Parathyroid adenoma (tissue), 2 donors: ENCODE measurements at regions not wholly inside any gene's neighbourhood (a gene's known extent, or its start where the extent isn't known, plus 50 kb on each side); places are given as distances from the start of the nearest gene placed in this dataset.

Source experiments
- H2AFZ ChIP-seq: fragments of 300-600 bp; sonication (generic); one replicate; pipeline ENCODE4 v1.7.0; 2017; ENCODE audit warnings: antibody characterized with exemption, mild to moderate bottlenecking
- H3K27ac ChIP-seq: fragments of 300-600 bp; sonication (generic); one replicate; pipeline ENCODE4 v1.7.0; 2017
- H3K27me3 ChIP-seq: fragments of 300-600 bp; sonication (generic); one replicate; pipeline ENCODE4 v1.7.0; 2017; ENCODE audit warnings: low read length; ENCODE audit not compliant: control insufficient read depth, insufficient read depth
- H3K36me3 ChIP-seq: fragments of 300-600 bp; sonication (generic); one replicate; pipeline ENCODE4 v1.7.0; 2017; ENCODE audit warnings: low read length; ENCODE audit not compliant: control insufficient read depth, insufficient read depth
- H3K4me1 ChIP-seq: fragments of 300-600 bp; sonication (generic); one replicate; pipeline ENCODE4 v1.7.0; 2017; ENCODE audit warnings: control low read depth
- H3K4me2 ChIP-seq: fragments of 300-600 bp; sonication (generic); one replicate; pipeline ENCODE4 v1.7.0; 2017; ENCODE audit warnings: low read length
- H3K4me3 ChIP-seq: fragments of 300-600 bp; sonication (generic); one replicate; pipeline ENCODE4 v1.7.0; 2017; ENCODE audit warnings: low read depth, low read length
- H3K79me2 ChIP-seq: fragments of 300-600 bp; sonication (generic); one replicate; pipeline ENCODE4 v1.7.0; 2017; ENCODE audit warnings: control low read depth
- H3K9ac ChIP-seq: fragments of 300-600 bp; sonication (generic); one replicate; pipeline ENCODE4 v1.7.0; 2017; ENCODE audit warnings: mild to moderate bottlenecking
- H3K9me3 ChIP-seq: fragments of 300-600 bp; sonication (generic); one replicate; pipeline ENCODE4 v1.7.0; 2017; ENCODE audit warnings: low read length; ENCODE audit not compliant: control insufficient read depth
- TF ChIP-seq, protein P1 (sequence below): fragments of 300-600 bp; sonication (generic); IDR thresholded peaks from one replicate; pipeline ENCODE4 v1.7.0; 2017; ENCODE audit warnings: antibody characterized with exemption, mild to moderate bottlenecking
- donor health status: primary hyperparathyroidism.

DNA sequence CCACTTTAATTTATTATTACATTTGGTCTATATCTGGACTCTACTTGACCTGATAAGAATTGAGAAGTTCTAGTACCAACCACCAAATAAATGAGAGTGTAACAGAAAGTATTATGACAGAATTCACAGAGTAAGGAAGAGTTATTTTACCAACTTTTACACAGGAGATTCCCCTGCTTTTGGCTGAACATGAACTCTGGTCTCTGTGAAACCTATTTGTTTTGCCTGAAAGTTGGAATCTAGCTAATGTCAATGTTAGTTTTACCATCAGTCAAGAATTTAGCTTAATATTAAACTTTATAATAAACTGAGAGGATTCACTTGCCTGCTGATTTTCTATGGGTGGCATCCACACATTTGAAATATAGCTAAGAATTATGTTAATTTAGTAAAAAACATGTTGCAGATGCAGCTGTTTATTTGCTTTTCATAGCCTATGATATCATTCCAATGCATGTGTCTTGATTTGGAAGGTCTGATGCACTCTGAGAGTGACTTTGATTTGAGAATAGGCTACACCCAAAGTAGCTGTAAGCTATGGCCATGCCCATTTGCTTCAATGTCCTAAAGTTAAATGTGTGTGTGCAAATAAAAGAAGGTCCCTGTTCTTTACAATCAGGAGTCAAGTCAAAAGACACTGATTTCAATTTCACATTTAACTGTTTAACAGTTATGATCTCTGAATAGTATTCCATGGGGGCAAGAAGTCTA lies 150.9 kb upstream of the RASGEF1B start:
- H3K4me3 ChIP-seq = no peak overlapping the region
- no peaks in the 10 kb centered on the region for H3K36me3 ChIP-seq
- no peaks in the 10 kb centered on the region for H3K4me1 ChIP-seq
- H3K27ac ChIP-seq = no peak overlapping the region
- H3K9ac ChIP-seq = no peak overlapping the region
- no peaks in the 10 kb centered on the region for H3K27me3 ChIP-seq
- no peak overlapping the region for H3K4me2 ChIP-seq
- TF ChIP-seq, protein P1, sequence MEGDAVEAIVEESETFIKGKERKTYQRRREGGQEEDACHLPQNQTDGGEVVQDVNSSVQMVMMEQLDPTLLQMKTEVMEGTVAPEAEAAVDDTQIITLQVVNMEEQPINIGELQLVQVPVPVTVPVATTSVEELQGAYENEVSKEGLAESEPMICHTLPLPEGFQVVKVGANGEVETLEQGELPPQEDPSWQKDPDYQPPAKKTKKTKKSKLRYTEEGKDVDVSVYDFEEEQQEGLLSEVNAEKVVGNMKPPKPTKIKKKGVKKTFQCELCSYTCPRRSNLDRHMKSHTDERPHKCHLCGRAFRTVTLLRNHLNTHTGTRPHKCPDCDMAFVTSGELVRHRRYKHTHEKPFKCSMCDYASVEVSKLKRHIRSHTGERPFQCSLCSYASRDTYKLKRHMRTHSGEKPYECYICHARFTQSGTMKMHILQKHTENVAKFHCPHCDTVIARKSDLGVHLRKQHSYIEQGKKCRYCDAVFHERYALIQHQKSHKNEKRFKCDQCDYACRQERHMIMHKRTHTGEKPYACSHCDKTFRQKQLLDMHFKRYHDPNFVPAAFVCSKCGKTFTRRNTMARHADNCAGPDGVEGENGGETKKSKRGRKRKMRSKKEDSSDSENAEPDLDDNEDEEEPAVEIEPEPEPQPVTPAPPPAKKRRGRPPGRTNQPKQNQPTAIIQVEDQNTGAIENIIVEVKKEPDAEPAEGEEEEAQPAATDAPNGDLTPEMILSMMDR = no peak
- no peaks in the 10 kb centered on the region for H3K9me3 ChIP-seq
- H3K79me2 ChIP-seq = no peaks in the 10 kb centered on the region
- no peak overlapping the region for H2AFZ ChIP-seq

DNA sequence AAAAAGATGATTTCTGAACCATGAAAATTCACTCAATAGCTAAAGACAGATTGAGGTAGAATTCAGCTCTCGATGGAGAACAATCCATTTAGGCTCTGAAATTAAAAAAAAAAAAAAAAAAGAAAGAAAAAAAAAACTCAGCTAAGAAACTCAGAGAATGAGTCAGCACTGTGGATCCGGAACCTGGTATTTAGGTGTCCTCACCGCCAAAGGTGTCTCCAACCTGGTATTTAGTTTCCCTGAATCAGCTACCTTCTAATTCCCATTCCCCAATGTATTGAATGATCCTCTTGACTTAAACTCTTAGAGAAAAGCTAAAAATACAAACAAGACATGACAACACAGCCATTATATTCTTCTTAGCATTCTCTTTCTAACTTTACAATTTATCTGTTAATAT lies 150.3 kb upstream of the RASGEF1B start:
- H3K4me2 ChIP-seq = no peak overlapping the region
- H3K36me3 ChIP-seq = no peaks in the 10 kb centered on the region
- H3K4me3 ChIP-seq = no peak overlapping the region
- H3K27me3 ChIP-seq = no peaks in the 10 kb centered on the region
- TF ChIP-seq, protein P1 = no peak
- no peak overlapping the region for H3K9ac ChIP-seq
- H3K9me3 ChIP-seq = no peaks in the 10 kb centered on the region
- H3K79me2 ChIP-seq = no peaks in the 10 kb centered on the region
- H2AFZ ChIP-seq = peak overlapping the region; percentile 10
- no peaks in the 10 kb centered on the region for H3K4me1 ChIP-seq
- H3K27ac ChIP-seq = no peak overlapping the region

DNA sequence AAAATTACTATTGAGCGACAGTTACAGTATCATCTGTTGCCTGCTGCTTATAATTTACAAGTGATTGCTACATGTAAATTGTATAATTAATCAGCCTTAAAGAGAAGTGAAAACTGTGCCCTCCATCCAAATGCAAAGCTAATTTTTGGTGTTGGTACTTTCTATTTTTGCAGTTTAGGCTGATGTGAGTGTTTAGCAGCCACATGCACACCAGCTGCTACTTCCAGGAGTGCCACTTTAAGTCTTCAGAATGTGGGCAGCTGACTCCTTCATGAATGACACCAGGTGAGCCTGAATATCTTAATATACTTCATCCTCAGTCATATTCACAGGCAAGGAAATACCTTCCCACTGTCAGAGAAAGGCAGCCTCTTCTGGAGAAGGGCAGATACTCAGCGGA lies 149.8 kb upstream of the RASGEF1B start:
- Histone ChIP-seq H3K9ac (no peak overlapping the region), H3K4me3 (no peak overlapping the region), H3K4me1 (no peaks in the 10 kb centered on the region), H3K27me3 (no peaks in the 10 kb centered on the region), H3K36me3 (no peaks in the 10 kb centered on the region), H3K9me3 (no peaks in the 10 kb centered on the region), H3K27ac (no peak overlapping the region), H3K4me2 (no peak overlapping the region), H2AFZ (peak overlapping the region; percentile 10), H3K79me2 (no peaks in the 10 kb centered on the region)
- TF ChIP-seq, protein P1 = no peak

DNA sequence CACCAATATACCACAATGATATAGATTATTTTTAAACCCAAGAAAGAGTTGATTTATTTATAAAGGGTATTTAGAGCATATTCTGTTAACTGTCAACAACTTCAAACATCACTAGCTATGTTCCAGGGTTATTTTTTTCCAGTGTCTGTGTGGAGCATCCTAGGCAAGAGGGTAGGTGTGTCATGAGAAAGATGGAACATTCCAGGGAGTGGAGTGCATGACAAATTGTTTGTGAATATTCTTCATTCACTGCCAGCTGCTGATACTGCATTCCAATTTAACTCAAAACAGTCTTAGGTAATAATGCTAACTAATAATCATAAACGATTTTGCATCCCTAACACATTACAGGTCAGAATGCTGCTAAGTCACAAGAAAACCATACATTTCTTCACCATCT lies 148.7 kb upstream of the RASGEF1B start:
- no peak overlapping the region for H2AFZ ChIP-seq
- H3K9me3 ChIP-seq = no peaks in the 10 kb centered on the region
- no peak overlapping the region for H3K9ac ChIP-seq
- H3K27me3 ChIP-seq = no peaks in the 10 kb centered on the region
- H3K27ac ChIP-seq = no peak overlapping the region
- no peaks in the 10 kb centered on the region for H3K79me2 ChIP-seq
- no peak overlapping the region for H3K4me2 ChIP-seq
- no peak overlapping the region for H3K4me3 ChIP-seq
- no peaks in the 10 kb centered on the region for H3K4me1 ChIP-seq
- no peaks in the 10 kb centered on the region for H3K36me3 ChIP-seq
- TF ChIP-seq, protein P1 = no peak

DNA sequence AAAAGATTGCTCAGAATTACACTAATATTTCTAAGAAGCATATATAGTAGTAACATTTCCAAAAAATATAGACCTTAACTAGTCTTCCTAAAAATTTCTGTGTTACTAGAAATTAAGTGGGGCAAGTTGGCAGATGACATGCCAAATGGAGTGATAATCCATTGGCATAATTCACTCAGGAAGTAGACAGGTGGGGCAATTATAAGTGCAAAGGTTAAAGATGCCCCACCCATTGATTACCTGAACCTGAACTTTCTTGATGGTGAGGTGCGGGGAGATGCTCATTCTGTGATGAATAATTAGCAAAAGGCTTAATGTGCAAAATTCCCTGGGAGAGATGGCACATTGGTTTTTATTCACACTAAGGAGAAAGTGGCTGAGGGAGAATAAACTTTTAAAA lies 145.8 kb upstream of the RASGEF1B start:
- Histone ChIP-seq H3K4me3 (no peak overlapping the region), H3K27ac (no peak overlapping the region), H3K9me3 (no peaks in the 10 kb centered on the region), H3K4me1 (no peaks in the 10 kb centered on the region), H3K79me2 (no peaks in the 10 kb centered on the region), H3K4me2 (no peak overlapping the region), H3K36me3 (no peaks in the 10 kb centered on the region), H3K9ac (no peak overlapping the region), H2AFZ (no peak overlapping the region), H3K27me3 (no peaks in the 10 kb centered on the region)
- TF ChIP-seq, protein P1 = no peak
